ENCODE measurements at regions not wholly inside any gene's neighbourhood (a gene's known extent, or its start where the extent isn't known, plus 50 kb on each side); places are given as distances from the start of the nearest gene placed in this dataset.

- dilution Hi-C loops (cut with MboI; ENCODE audit: extremely low pct_ligation_motif_present, low sequenced_read_pairs): no loop called here
- TF ChIP-seq JUN (IDR thresholded peaks at IDR 0.05; ENCODE audit: borderline replicate concordance, insufficient read depth, insufficient read length, low read depth) (no peak), MAX (IDR thresholded peaks at IDR 0.05; ENCODE audit: insufficient read depth, insufficient read length) (no peak), POLR2AphosphoS5 (IDR thresholded peaks at IDR 0.05; ENCODE audit: insufficient read depth, low read depth, low read length) (no peak), GATA2 (IDR thresholded peaks at IDR 0.05; ENCODE audit: insufficient read depth, insufficient read length, low read depth, low read length) (no peak), FOS (IDR thresholded peaks at IDR 0.05; ENCODE audit: borderline replicate concordance, insufficient read depth, low read length) (no peak), EZH2 (IDR thresholded peaks at IDR 0.05; ENCODE audit: borderline replicate concordance, low read depth, low read length, severe bottlenecking) (no peak), POLR2A (IDR thresholded peaks at IDR 0.05; ENCODE audit: low read depth, low read length) (no peak), CTCF (IDR thresholded peaks at IDR 0.05; ENCODE audit: extremely low read depth in 1 of 2, insufficient read depth in 1 of 2, low read depth in 1 of 2, low read length in 2 of 2) (no peak), MYC (IDR thresholded peaks at IDR 0.05; ENCODE audit: low read depth, low read length) (no peak)
- ChIA-PET POLR2A (no interaction called here), CTCF (interaction anchor here (1.2 kb wide), 1 partner anchor 13 kb away, joined by 3 read pairs; no protein-coding TSS in a partner anchor)
- Histone ChIP-seq H3K36me3 (ENCODE audit: control insufficient read depth in 2 of 2, extremely low read depth in 1 of 2, insufficient read depth in 2 of 2, low read length in 2 of 2) (no peaks in the 10 kb centered on the region), H3K9me3 (replicated peaks; ENCODE audit: control insufficient read depth, insufficient read depth, low read length) (no peaks in the 10 kb centered on the region), H3K4me3 (replicated peaks in 1 of 3; ENCODE audit: insufficient read depth in 1 of 3, low read depth in 1 of 3, low read length in 3 of 3) (no peak overlapping the region), H2AFZ (ENCODE audit: low read depth, low read length) (no peak overlapping the region), H3K27ac (ENCODE audit: insufficient read depth, low read depth, low read length) (no peak overlapping the region), H3K79me2 (ENCODE audit: control insufficient read depth, insufficient read depth, low read length) (no peaks in the 10 kb centered on the region), H3K4me1 (ENCODE audit: control insufficient read depth, extremely low read depth, insufficient read depth, low read length) (no peaks in the 10 kb centered on the region), H3K4me2 (ENCODE audit: insufficient read depth, low read length) (no peak overlapping the region), H3K27me3 (ENCODE audit: control insufficient read depth in 2 of 2, insufficient read depth in 2 of 2, low read length in 2 of 2) (no peaks in the 10 kb centered on the region), H3K9me1 (replicated peaks; ENCODE audit: control insufficient read depth, extremely low read depth, insufficient read depth, low read length) (no peaks in the 10 kb centered on the region), H3K9ac (replicated peaks; ENCODE audit: extremely low read depth, insufficient read depth, low read length) (no peak overlapping the region), H4K20me1 (replicated peaks; ENCODE audit: control insufficient read depth, extremely low read depth, insufficient read depth, low read length) (no peaks in the 10 kb centered on the region)
- DNase-seq (ENCODE audit: low read depth, low spot score): no peak
- no TSS peak for BruUV-seq (replicated peaks)
- no peak for FAIRE-seq
- intact Hi-C loops (cut with micrococcal nuclease): no loop called here
Measured at GRCh38 chr4:141311246-141312204, 90.8 kb downstream of the ZNF330 start.
